A549 (cell line): ENCODE measurements at regions not wholly inside any gene's neighbourhood (a gene's known extent, or its start where the extent isn't known, plus 50 kb on each side); places are given as distances from the start of the nearest gene placed in this dataset.

ENCODE experiments used
- ATAC-seq, 2 experiments: fragments of 200-7000 bp in 1 of 2; fragments of >200 bp in 1 of 2; cut with Nextera tagmentation in 1 of 2; cut with Tn5 transposase in 1 of 2; 3 replicates each; pipeline versions ENCODE4 v1.8.0 to v1.9.1; 2018 to 2020; ENCODE audit warnings: mild to moderate bottlenecking in 1 of 2, moderate library complexity in 1 of 2
- CTCF ChIA-PET: fragments of 300-600 bp; sonication (Branson Sonifier 250); formaldehyde crosslinking; extraction: SDS; loops from one replicate; lab custom pipeline; 2021; ENCODE audit warnings: antibody characterized with exemption, inconsistent platforms; lab: Yijun Ruan, JAX
- POLR2A ChIA-PET: fragments of 350-600 bp; formaldehyde crosslinking; extraction: SDS; loops from one replicate; lab custom pipeline; 2021; ENCODE audit warnings: antibody characterized with exemption, inconsistent platforms; lab: Yijun Ruan, JAX
- DNase-seq, 2 experiments: peaks; one replicate each; pipeline versions ENCODE4 v3.0.0 to v3.0.0-alpha.2; 2011 to 2016; ENCODE audit warnings: low read depth in 1 of 2, low spot score in 1 of 2
- FAIRE-seq: peaks from 2 replicates; lab custom pipeline; 2011; peaks lifted over from hg19 to GRCh38; lab: Jason Lieb, UNC
- H3K27ac ChIP-seq, 2 experiments: fragments of >200 bp; sonication (Bioruptor Twin); formaldehyde crosslinking; 3 replicates each; pipeline ENCODE4 v1.5.1; 2016 to 2017
- H3K4me1 ChIP-seq: fragments of >200 bp; sonication (Bioruptor Twin); formaldehyde crosslinking; 3 replicates; pipeline ENCODE4 v1.6.1; 2016
- H3K4me2 ChIP-seq: fragments of >200 bp; sonication (Bioruptor Twin); formaldehyde crosslinking; 3 replicates; pipeline ENCODE4 v1.6.1; 2016
- H3K4me3 ChIP-seq: fragments of >200 bp; sonication (Bioruptor Twin); formaldehyde crosslinking; 3 replicates; pipeline ENCODE4 v1.5.1; 2016
- H3K9me3 ChIP-seq: fragments of >200 bp; sonication (Bioruptor Twin); formaldehyde crosslinking; 3 replicates; pipeline ENCODE4 v1.6.1; 2016
- ATOH8 ChIP-seq: fragments of 250-450 bp; sonication (Bioruptor Pico); IDR thresholded peaks from 2 replicates; pipeline ENCODE4 v1.5.0; 2020; ENCODE audit warnings: low read depth, mild to moderate bottlenecking, moderate library complexity
- BCL3 ChIP-seq: fragments of >200 bp; sonication (Bioruptor Twin); formaldehyde crosslinking; IDR thresholded peaks from 3 replicates; pipeline ENCODE4 v1.6.1; 2016
- BHLHE40 ChIP-seq: IDR thresholded peaks from 2 replicates; pipeline ENCODE4 v1.6.1; 2012; ENCODE audit warnings: low read depth, low read length, inconsistent platforms
- CBX2 ChIP-seq: fragments of 200-600 bp; sonication (generic); IDR thresholded peaks from 2 replicates; pipeline ENCODE4 v1.6.1; 2016; ENCODE audit warnings: low read depth, mild to moderate bottlenecking, borderline replicate concordance
- CBX8 ChIP-seq: fragments of 200-600 bp; sonication (generic); IDR thresholded peaks from 2 replicates; pipeline ENCODE4 v1.6.1; 2016
- CHD2 ChIP-seq: fragments of 150-350 bp; IDR thresholded peaks from 2 replicates; pipeline ENCODE4 v1.6.1; 2014; ENCODE audit warnings: low read length; ENCODE audit not compliant: partially characterized antibody
- CTCF ChIP-seq: fragments of >200 bp; sonication (Bioruptor Twin); formaldehyde crosslinking; IDR thresholded peaks from 3 replicates; pipeline ENCODE4 v1.5.1; 2016
- ESRRA ChIP-seq: fragments of 150-350 bp; IDR thresholded peaks from 2 replicates; pipeline ENCODE4 v1.6.1; 2014; ENCODE audit warnings: mild to moderate bottlenecking, low read length, borderline replicate concordance
- FOSB ChIP-seq: fragments of 250-450 bp; sonication (Bioruptor Pico); IDR thresholded peaks from 2 replicates; pipeline ENCODE4 v1.5.0; 2020; ENCODE audit warnings: mild to moderate bottlenecking, moderate library complexity
- HDAC2 ChIP-seq: fragments of 200-600 bp; sonication (generic); IDR thresholded peaks from 2 replicates; pipeline ENCODE4 v1.6.1; 2016
- HMGXB4 ChIP-seq: fragments of 250-450 bp; sonication (Bioruptor Pico); IDR thresholded peaks from 2 replicates; pipeline ENCODE4 v1.5.0; 2021; ENCODE audit warnings: mild to moderate bottlenecking, moderate library complexity, borderline replicate concordance
- HOXA7 ChIP-seq: fragments of 250-450 bp; sonication (Bioruptor Pico); IDR thresholded peaks from 2 replicates; pipeline ENCODE4 v1.5.0; 2020; ENCODE audit warnings: mild to moderate bottlenecking, moderate library complexity
- HOXB5 ChIP-seq: fragments of 250-450 bp; sonication (Bioruptor Pico); IDR thresholded peaks from 2 replicates; pipeline ENCODE4 v1.5.0; 2020; ENCODE audit warnings: mild to moderate bottlenecking, moderate library complexity
- JUN ChIP-seq, 2 experiments: fragments of >200 bp; sonication (Bioruptor Twin); formaldehyde crosslinking; IDR thresholded peaks; 2 replicates in 1 of 2; 3 replicates in 1 of 2; pipeline ENCODE4 v1.6.1; 2016 to 2017
- JUNB ChIP-seq: fragments of >200 bp; sonication (Bioruptor Twin); formaldehyde crosslinking; IDR thresholded peaks from 2 replicates; pipeline ENCODE4 v1.6.1; 2016
- KDM1A ChIP-seq: fragments of 200-600 bp; sonication (generic); IDR thresholded peaks from 2 replicates; pipeline ENCODE4 v1.6.1; 2016; ENCODE audit warnings: low read depth, mild to moderate bottlenecking
- KDM5A ChIP-seq: fragments of 200-600 bp; sonication (generic); IDR thresholded peaks from 2 replicates; pipeline ENCODE4 v1.6.1; 2016; ENCODE audit warnings: antibody characterized with exemption, mild to moderate bottlenecking
- MAZ ChIP-seq: fragments of 150-350 bp; IDR thresholded peaks from 2 replicates; pipeline ENCODE4 v1.6.1; 2014; ENCODE audit warnings: antibody characterized with exemption, low read depth, low read length, borderline replicate concordance
- NR3C1 ChIP-seq: fragments of >200 bp; sonication (Bioruptor Twin); formaldehyde crosslinking; IDR thresholded peaks from 3 replicates; pipeline ENCODE4 v1.6.1; 2017
- PBX3 ChIP-seq: IDR thresholded peaks from 2 replicates; pipeline ENCODE4 v1.6.1; 2012
- POLR2A ChIP-seq: IDR thresholded peaks from 2 replicates; pipeline ENCODE4 v1.6.1; 2012; ENCODE audit warnings: mild to moderate bottlenecking, low read length
- POLR2AphosphoS2 ChIP-seq: conservative IDR thresholded peaks from 2 replicates; pipeline ENCODE4 v1.6.1; 2012; ENCODE audit warnings: low read length, improper control_type of control experiment, inconsistent platforms
- RFX5 ChIP-seq: fragments of 450-650 bp; IDR thresholded peaks from 2 replicates; pipeline ENCODE4 v1.7.1; 2014; ENCODE audit warnings: antibody characterized with exemption, mild to moderate bottlenecking, moderate library complexity
- SREBF2 ChIP-seq: fragments of 450-650 bp; IDR thresholded peaks from 2 replicates; pipeline ENCODE4 v1.6.1; 2014; ENCODE audit warnings: mild to moderate bottlenecking, moderate library complexity
- TP53 ChIP-seq: fragments of 250-450 bp; sonication (Bioruptor Pico); IDR thresholded peaks from 2 replicates; pipeline ENCODE4 v1.5.0; 2021; ENCODE audit warnings: mild to moderate bottlenecking, moderate library complexity
- WGBS: methylation state at CpG from one replicate; pipeline ENCODE4 v1.1.6; 2017; ENCODE audit errors: missing lambda C conversion rate; 5-methylcytosine and 5-hydroxymethylcytosine counted together

GRCh38 chr4:53647547-53647946, 56.3 kb upstream of the LNX1 start:
- Histone ChIP-seq H3K27ac (no peak overlapping the region), H3K4me1 (no peaks in the 10 kb centered on the region), H3K9me3 (no peaks in the 10 kb centered on the region), H3K4me3 (no peak overlapping the region), H3K4me2 (no peak overlapping the region)
- ChIA-PET POLR2A (no interaction called here), CTCF (no interaction called here)
- 83% methylated on average over 5 of the region's 5 CpGs for WGBS
- FAIRE-seq: no peak
- ATAC-seq: no peak
- TF ChIP-seq HOXB5 (no peak), RFX5 (no peak), ESRRA (no peak), CBX8 (no peak), KDM5A (no peak), ATOH8 (CRISPR knock-in tag) (no peak), BCL3 (no peak), CHD2 (no peak), POLR2A (no peak)
- no peak for DNase-seq

- CTCF ChIA-PET: no interaction called here
- no peak for FAIRE-seq
- H3K9me3 ChIP-seq: no peaks in the 10 kb centered on the region
- POLR2A ChIA-PET: no interaction called here
- WGBS: 3% methylated on average over 3 of the region's 3 CpGs
- no peak for ATAC-seq
- TF ChIP-seq CBX2: no peak
- no peak for TF ChIP-seq SREBF2
- TF ChIP-seq POLR2A: no peak
- TF ChIP-seq NR3C1: no peak
- TF ChIP-seq BHLHE40: no peak
- TF ChIP-seq HOXB5: no peak
- no peak for TF ChIP-seq CBX8
- TF ChIP-seq CTCF: no peak
- TF ChIP-seq JUN (IDR thresholded peaks at IDR 0.05): no peak
- no peak overlapping the region for H3K4me2 ChIP-seq
- no peak overlapping the region for H3K27ac ChIP-seq
- no peak overlapping the region for H3K4me3 ChIP-seq
- DNase-seq: no peak
- H3K4me1 ChIP-seq: no peaks in the 10 kb centered on the region
These were observed 55.5 kb upstream of the LNX1 start for GRCh38 chr4:53646795-53647194.

- TF ChIP-seq KDM1A (no peak), HOXA7 (CRISPR knock-in tag) (no peak), POLR2AphosphoS2 (no peak), ESRRA (no peak), ATOH8 (CRISPR knock-in tag) (no peak), HOXB5 (no peak), MAZ (no peak), CTCF (no peak), PBX3 (no peak), HDAC2 (no peak), HMGXB4 (CRISPR knock-in tag) (no peak), TP53 (CRISPR knock-in tag) (no peak), CHD2 (no peak), JUNB (no peak), FOSB (CRISPR knock-in tag) (no peak), RFX5 (no peak)
- H3K4me1 ChIP-seq: no peaks in the 10 kb centered on the region
- 62% methylated on average over 3 of the region's 3 CpGs for whole genome bisulfite sequencing
- ATAC-seq: no peak
- POLR2A ChIA-PET: no interaction called here
- FAIRE-seq: no peak
- no peak overlapping the region for H3K4me3 ChIP-seq
- H3K4me2 ChIP-seq: no peak overlapping the region
- CTCF ChIA-PET: interaction anchor here (1.5 kb wide), 1 partner anchor 9 kb away, joined by 3 read pairs; no protein-coding TSS in a partner anchor
- no peaks in the 10 kb centered on the region for H3K9me3 ChIP-seq
- no peak overlapping the region for H3K27ac ChIP-seq
- DNase-seq: no peak
These were observed 53.8 kb upstream of the LNX1 start for GRCh38 chr4:53645108-53645507.
